PC-9 (cell line): ENCODE measurements at regions not wholly inside any gene's neighbourhood (a gene's known extent, or its start where the extent isn't known, plus 50 kb on each side); places are given as distances from the start of the nearest gene placed in this dataset.

Source experiments
- BruUV-seq: library from RNA; stranded (reverse); fragments of 400-500 nt; replicated peaks from 2 replicates; lab custom pipeline; 2021; lab: Mats Ljungman, UMichigan
- CTCF ChIA-PET: fragments of 300-600 bp; sonication (Branson Sonifier 250); formaldehyde crosslinking; loops from one replicate; lab custom pipeline; 2022; ENCODE audit warnings: antibody characterized with exemption; lab: Charles Lee
- POLR2A ChIA-PET: fragments of 300-600 bp; sonication (Branson Sonifier 250); formaldehyde crosslinking; loops from one replicate; lab custom pipeline; 2022; ENCODE audit warnings: antibody characterized with exemption; ENCODE audit not compliant: unreplicated experiment; lab: Charles Lee
- DNase-seq, 2 experiments: peaks; one replicate each; pipeline versions ENCODE4 v3.0.0 to v3.0.0-alpha.2; 2015 to 2022; ENCODE audit warnings: mixed read lengths in 1 of 2
- H2AFZ ChIP-seq: fragments of 200-600 bp; sonication (generic); 2 replicates; pipeline ENCODE4 v1.8.1; 2017; ENCODE audit warnings: antibody characterized with exemption
- H3F3A ChIP-seq: fragments of 200-600 bp; sonication (generic); 2 replicates; pipeline ENCODE4 v1.8.1; 2017; ENCODE audit warnings: antibody characterized with exemption, mild to moderate bottlenecking, low read depth; ENCODE audit not compliant: insufficient read depth
- H3K27ac ChIP-seq: fragments of 200-600 bp; sonication (generic); 2 replicates; pipeline ENCODE4 v1.6.1; 2016; ENCODE audit warnings: mixed run types
- H3K27me3 ChIP-seq: fragments of 200-600 bp; sonication (generic); 2 replicates; pipeline ENCODE4 v1.6.1; 2016; ENCODE audit warnings: low read depth, mixed run types; ENCODE audit not compliant: insufficient read depth
- H3K36me3 ChIP-seq: fragments of 200-600 bp; sonication (generic); 2 replicates; pipeline ENCODE4 v1.6.1; 2016; ENCODE audit warnings: low read depth, mixed run types
- H3K4me1 ChIP-seq: fragments of 200-600 bp; sonication (generic); replicated peaks from 2 replicates; pipeline ENCODE4 v1.6.1; 2016; ENCODE audit warnings: mixed run types; ENCODE audit not compliant: insufficient read depth
- H3K4me2 ChIP-seq: fragments of 200-600 bp; sonication (generic); 2 replicates; pipeline ENCODE4 v1.6.1; 2017; ENCODE audit warnings: mixed run types
- H3K4me3 ChIP-seq: fragments of 200-600 bp; sonication (generic); 2 replicates; pipeline ENCODE4 v1.6.1; 2016; ENCODE audit warnings: mixed run types
- H3K79me2 ChIP-seq: fragments of 200-600 bp; sonication (generic); 2 replicates; pipeline ENCODE4 v1.6.1; 2017; ENCODE audit warnings: low read depth, mixed run types
- H3K9me2 ChIP-seq: fragments of 200-600 bp; sonication (generic); 2 replicates; pipeline ENCODE4 v1.8.1; 2017; ENCODE audit warnings: mild to moderate bottlenecking; ENCODE audit not compliant: insufficient read depth
- H3K9me3 ChIP-seq: fragments of 200-600 bp; sonication (generic); 2 replicates; pipeline ENCODE4 v1.8.1; 2016; ENCODE audit warnings: low read depth; ENCODE audit not compliant: insufficient read depth
- H4K20me1 ChIP-seq: fragments of 200-600 bp; sonication (generic); 2 replicates; pipeline ENCODE4 v1.8.1; 2017; ENCODE audit not compliant: insufficient read depth
- EZH2 ChIP-seq: fragments of 200-600 bp; sonication (generic); IDR thresholded peaks from 2 replicates; pipeline ENCODE4 v1.8.0; 2017; ENCODE audit warnings: antibody characterized with exemption, low read depth
- intact Hi-C: fragments of 100-400 bp; cut with micrococcal nuclease; formaldehyde crosslinking; loops from one replicate; pipeline ENCODE4 v1.10.0; 2022; ENCODE audit not compliant: unreplicated experiment
- TF ChIP-seq, protein P1 (sequence below): fragments of 200-600 bp; sonication (generic); conservative IDR thresholded peaks from 2 replicates; pipeline ENCODE4 v1.6.1; 2017; ENCODE audit warnings: mixed run types, antibody characterized with exemption, mild to moderate bottlenecking, moderate library complexity

DNA sequence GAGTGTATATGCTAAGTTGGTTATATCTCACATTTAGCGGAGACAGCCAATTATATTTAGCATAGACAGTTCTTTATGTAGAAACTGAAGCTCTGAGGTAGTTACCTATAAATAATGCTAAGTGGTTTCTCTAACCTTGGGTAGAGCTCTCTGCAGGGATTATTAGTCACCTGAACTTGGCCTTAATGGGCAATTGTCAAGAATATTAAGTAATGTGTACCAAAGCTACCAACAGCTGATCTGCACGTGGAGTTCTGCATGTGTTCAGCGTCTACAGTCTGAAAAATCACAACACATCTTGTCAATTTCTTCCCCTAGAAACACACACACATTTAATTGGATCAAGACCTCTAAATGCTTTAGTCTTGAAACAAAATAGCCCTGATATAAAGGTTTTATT, 740.6 kb upstream of the FAM241A start:
- ChIA-PET POLR2A (no interaction called here), CTCF (no interaction called here)
- H3K36me3 ChIP-seq = no peaks in the 10 kb centered on the region
- H3K4me3 ChIP-seq = no peak overlapping the region
- no peaks in the 10 kb centered on the region for H3K9me2 ChIP-seq
- intact Hi-C loops = no loop called here
- no peaks in the 10 kb centered on the region for H3K27me3 ChIP-seq
- no peaks in the 10 kb centered on the region for H3K9me3 ChIP-seq
- no peak for DNase-seq
- no peaks in the 10 kb centered on the region for H3F3A ChIP-seq
- no peaks in the 10 kb centered on the region for H3K79me2 ChIP-seq
- TF ChIP-seq, protein P1, sequence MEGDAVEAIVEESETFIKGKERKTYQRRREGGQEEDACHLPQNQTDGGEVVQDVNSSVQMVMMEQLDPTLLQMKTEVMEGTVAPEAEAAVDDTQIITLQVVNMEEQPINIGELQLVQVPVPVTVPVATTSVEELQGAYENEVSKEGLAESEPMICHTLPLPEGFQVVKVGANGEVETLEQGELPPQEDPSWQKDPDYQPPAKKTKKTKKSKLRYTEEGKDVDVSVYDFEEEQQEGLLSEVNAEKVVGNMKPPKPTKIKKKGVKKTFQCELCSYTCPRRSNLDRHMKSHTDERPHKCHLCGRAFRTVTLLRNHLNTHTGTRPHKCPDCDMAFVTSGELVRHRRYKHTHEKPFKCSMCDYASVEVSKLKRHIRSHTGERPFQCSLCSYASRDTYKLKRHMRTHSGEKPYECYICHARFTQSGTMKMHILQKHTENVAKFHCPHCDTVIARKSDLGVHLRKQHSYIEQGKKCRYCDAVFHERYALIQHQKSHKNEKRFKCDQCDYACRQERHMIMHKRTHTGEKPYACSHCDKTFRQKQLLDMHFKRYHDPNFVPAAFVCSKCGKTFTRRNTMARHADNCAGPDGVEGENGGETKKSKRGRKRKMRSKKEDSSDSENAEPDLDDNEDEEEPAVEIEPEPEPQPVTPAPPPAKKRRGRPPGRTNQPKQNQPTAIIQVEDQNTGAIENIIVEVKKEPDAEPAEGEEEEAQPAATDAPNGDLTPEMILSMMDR = no peak
- TF ChIP-seq EZH2 = no peak
- no peak overlapping the region for H2AFZ ChIP-seq
- H3K4me1 ChIP-seq = no peaks in the 10 kb centered on the region
- no peak overlapping the region for H3K4me2 ChIP-seq
- no TSS peak for BruUV-seq
- no peaks in the 10 kb centered on the region for H4K20me1 ChIP-seq
- H3K27ac ChIP-seq = no peak overlapping the region

- H3K36me3 ChIP-seq = no peaks in the 10 kb centered on the region
- H3F3A ChIP-seq = no peaks in the 10 kb centered on the region
- no TSS peak for BruUV-seq
- no peaks in the 10 kb centered on the region for H3K27me3 ChIP-seq
- POLR2A ChIA-PET = no interaction called here
- no peak overlapping the region for H3K27ac ChIP-seq
- DNase-seq = no peak
- H3K4me2 ChIP-seq = no peak overlapping the region
- TF ChIP-seq EZH2 = no peak
- TF ChIP-seq, protein P1 = no peak
- no peaks in the 10 kb centered on the region for H3K79me2 ChIP-seq
- H3K9me2 ChIP-seq = no peaks in the 10 kb centered on the region
- no peaks in the 10 kb centered on the region for H3K4me1 ChIP-seq
- intact Hi-C loops = no loop called here
- no peak overlapping the region for H2AFZ ChIP-seq
- CTCF ChIA-PET = no interaction called here
- H4K20me1 ChIP-seq = no peaks in the 10 kb centered on the region
- H3K9me3 ChIP-seq = no peaks in the 10 kb centered on the region
- no peak overlapping the region for H3K4me3 ChIP-seq
Observed at GRCh38 chr4:111405989-111406388, 739.3 kb upstream of the FAM241A start.

DNA sequence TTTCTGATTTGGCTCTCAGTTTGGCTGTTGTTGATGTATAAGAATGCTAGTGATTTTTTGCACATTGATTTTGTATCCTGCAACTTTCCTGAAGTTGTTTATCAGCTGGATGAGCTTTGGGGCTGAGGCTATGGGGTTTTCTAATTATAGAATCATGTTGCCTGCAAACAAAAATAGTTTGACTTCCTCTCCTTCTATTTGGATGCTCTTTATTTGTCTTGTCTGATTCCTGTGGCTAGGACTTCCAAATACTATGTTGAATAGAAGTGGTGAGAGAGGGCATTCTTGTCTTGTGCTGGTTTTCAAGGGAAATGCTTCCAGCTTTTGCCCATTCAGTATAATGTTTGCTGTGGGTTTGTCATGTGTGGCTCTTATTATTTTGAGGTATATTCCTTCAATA, 734.7 kb upstream of the FAM241A start:
- H3K9me2 ChIP-seq = no peaks in the 10 kb centered on the region
- DNase-seq = no peak
- BruUV-seq = no TSS peak
- H3K27me3 ChIP-seq = no peaks in the 10 kb centered on the region
- H3F3A ChIP-seq = no peaks in the 10 kb centered on the region
- no peaks in the 10 kb centered on the region for H3K36me3 ChIP-seq
- ChIA-PET POLR2A (no interaction called here), CTCF (no interaction called here)
- H3K27ac ChIP-seq = no peak overlapping the region
- H3K4me3 ChIP-seq = no peak overlapping the region
- H3K4me1 ChIP-seq = no peaks in the 10 kb centered on the region
- H2AFZ ChIP-seq = no peak overlapping the region
- intact Hi-C loops = no loop called here
- H3K9me3 ChIP-seq = no peaks in the 10 kb centered on the region
- no peaks in the 10 kb centered on the region for H3K79me2 ChIP-seq
- no peaks in the 10 kb centered on the region for H4K20me1 ChIP-seq
- TF ChIP-seq, protein P1 = no peak
- TF ChIP-seq EZH2 = no peak
- no peak overlapping the region for H3K4me2 ChIP-seq
